Calu3 (cell line): ENCODE measurements at regions not wholly inside any gene's neighbourhood (a gene's known extent, or its start where the extent isn't known, plus 50 kb on each side); places are given as distances from the start of the nearest gene placed in this dataset.

ENCODE experiments used
- BruUV-seq: library from RNA; stranded (reverse); fragments of 400-500 nt; replicated peaks from 2 replicates; lab custom pipeline; 2021; lab: Mats Ljungman, UMichigan
- CTCF ChIA-PET: fragments of 300-600 bp; sonication (Branson Sonifier 250); formaldehyde crosslinking; loops from one replicate; lab custom pipeline; 2022; ENCODE audit warnings: antibody characterized with exemption; lab: Charles Lee
- DNase-seq: peaks from one replicate; pipeline ENCODE4 v3.0.0; 2022
- H3K27ac Mint-ChIP-seq: one replicate; pipeline ENCODE4 v1.8.0; 2022; ENCODE audit warnings: mixed read lengths; ENCODE audit not compliant: unreplicated experiment
- H3K27me3 Mint-ChIP-seq: one replicate; pipeline ENCODE4 v1.8.0; 2022; ENCODE audit warnings: mixed read lengths; ENCODE audit not compliant: unreplicated experiment
- H3K36me3 Mint-ChIP-seq: one replicate; pipeline ENCODE4 v1.8.0; 2022; ENCODE audit warnings: mild to moderate bottlenecking, moderate library complexity, mixed read lengths; ENCODE audit not compliant: insufficient read depth, unreplicated experiment
- H3K4me1 Mint-ChIP-seq: one replicate; pipeline ENCODE4 v1.8.0; 2022; ENCODE audit warnings: mild to moderate bottlenecking, low read depth, mixed read lengths; ENCODE audit not compliant: unreplicated experiment
- H3K4me3 Mint-ChIP-seq: one replicate; pipeline ENCODE4 v1.8.0; 2022; ENCODE audit warnings: mild to moderate bottlenecking, low read depth, moderate library complexity, mixed read lengths; ENCODE audit not compliant: unreplicated experiment
- H3K9me3 Mint-ChIP-seq: one replicate; pipeline ENCODE4 v1.8.0; 2022; ENCODE audit warnings: low read depth, mixed read lengths; ENCODE audit not compliant: unreplicated experiment
- intact Hi-C: fragments of 100-400 bp; cut with micrococcal nuclease; formaldehyde crosslinking; loops from one replicate; pipeline ENCODE4 v1.10.0; 2022; ENCODE audit not compliant: unreplicated experiment
- TF ChIP-seq, protein P1 (sequence below): fragments of 200-600 bp; IDR thresholded peaks from one replicate; pipeline ENCODE4 v1.8.0; 2022; ENCODE audit warnings: antibody characterized with exemption; ENCODE audit not compliant: unreplicated experiment

DNA sequence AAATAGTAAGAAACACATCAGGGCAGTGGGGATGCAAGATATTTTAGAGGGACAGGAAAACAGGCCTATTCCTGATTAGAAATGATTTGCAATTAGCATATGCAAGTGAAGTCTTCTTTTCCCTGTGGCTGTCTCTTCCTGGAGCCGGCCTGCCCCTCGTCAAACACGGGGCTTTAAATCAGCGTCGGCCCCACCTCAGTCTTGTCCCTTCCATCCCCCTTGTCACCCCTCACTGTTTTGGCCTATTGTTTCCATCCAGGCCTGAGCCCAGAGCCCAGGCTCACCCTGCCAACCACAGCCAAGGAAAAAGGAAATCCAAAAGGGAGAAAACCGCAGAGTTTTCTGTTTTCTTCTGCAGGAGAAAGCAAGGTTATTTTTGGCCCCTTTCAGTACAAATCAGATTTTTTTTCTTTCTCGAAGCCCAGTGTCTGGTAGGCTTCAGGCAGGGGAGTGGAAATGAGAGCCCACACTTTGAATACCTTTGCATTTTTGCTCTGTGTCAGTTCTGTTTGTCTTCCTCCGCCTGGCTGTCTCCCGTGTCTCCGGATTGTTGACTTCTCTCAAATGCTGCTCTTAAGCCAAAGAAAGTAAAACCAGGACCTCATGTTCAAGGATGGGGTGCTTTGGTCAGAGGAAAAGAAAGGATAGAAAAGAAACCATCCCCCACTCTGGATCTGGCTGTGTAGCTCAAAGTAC lies 399.9 kb upstream of the CDH11 start:
- TF ChIP-seq, protein P1, sequence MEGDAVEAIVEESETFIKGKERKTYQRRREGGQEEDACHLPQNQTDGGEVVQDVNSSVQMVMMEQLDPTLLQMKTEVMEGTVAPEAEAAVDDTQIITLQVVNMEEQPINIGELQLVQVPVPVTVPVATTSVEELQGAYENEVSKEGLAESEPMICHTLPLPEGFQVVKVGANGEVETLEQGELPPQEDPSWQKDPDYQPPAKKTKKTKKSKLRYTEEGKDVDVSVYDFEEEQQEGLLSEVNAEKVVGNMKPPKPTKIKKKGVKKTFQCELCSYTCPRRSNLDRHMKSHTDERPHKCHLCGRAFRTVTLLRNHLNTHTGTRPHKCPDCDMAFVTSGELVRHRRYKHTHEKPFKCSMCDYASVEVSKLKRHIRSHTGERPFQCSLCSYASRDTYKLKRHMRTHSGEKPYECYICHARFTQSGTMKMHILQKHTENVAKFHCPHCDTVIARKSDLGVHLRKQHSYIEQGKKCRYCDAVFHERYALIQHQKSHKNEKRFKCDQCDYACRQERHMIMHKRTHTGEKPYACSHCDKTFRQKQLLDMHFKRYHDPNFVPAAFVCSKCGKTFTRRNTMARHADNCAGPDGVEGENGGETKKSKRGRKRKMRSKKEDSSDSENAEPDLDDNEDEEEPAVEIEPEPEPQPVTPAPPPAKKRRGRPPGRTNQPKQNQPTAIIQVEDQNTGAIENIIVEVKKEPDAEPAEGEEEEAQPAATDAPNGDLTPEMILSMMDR = no peak
- CTCF ChIA-PET = no interaction called here
- Mint-ChIP-seq H3K27me3 (no peaks in the 10 kb centered on the region), H3K27ac (no peak overlapping the region), H3K9me3 (peaks cover 13% of the 10 kb centered on the region), H3K4me1 (no peaks in the 10 kb centered on the region), H3K4me3 (no peak overlapping the region), H3K36me3 (no peaks in the 10 kb centered on the region)
- BruUV-seq = no TSS peak
- intact Hi-C loops = no loop called here
- no peak for DNase-seq

DNA sequence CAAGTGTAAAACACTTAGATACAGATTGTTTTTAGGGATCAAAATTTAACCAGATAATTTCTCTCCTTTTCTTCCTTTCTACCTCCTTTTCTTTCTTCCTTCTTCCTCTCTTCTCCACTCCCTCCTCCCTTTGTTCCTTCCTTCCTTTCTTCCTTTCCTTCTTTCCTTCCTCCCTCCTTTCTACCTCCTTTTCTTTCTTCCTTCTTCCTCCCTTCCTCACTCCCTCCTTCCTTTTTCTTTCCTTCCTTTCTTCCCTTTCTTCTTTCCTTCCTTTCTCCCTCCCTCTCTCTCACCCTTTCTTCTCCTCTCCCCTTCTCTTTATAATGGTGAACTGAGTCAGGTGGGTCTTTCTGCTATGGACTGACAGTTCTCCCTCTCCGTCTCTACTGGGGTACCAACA lies 397.5 kb upstream of the CDH11 start:
- no peak overlapping the region for H3K27ac Mint-ChIP-seq

DNA sequence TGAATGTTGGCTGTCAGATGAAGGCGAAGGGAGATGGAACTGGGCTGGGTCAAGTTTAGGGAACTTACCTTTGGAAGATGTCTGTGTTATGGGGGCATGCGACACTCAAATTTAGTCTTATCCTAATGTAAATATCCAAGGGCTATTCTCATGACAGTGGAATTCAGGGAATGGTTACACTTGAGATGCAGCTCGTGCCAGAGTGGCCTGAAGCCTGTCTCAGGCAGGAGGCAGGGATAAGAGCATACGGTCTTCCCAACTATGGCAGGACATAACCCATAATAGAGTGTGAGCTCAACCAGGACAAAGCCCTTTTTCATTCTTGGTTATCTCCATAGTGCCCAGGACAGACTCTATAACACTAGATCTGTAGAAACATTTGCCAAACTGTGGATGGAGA lies 393.3 kb upstream of the CDH11 start:
- intact Hi-C loops = no loop called here
- TF ChIP-seq, protein P1 = no peak
- Mint-ChIP-seq H3K4me3 (no peak overlapping the region), H3K27ac (no peak overlapping the region), H3K36me3 (no peaks in the 10 kb centered on the region), H3K4me1 (no peaks in the 10 kb centered on the region), H3K9me3 (peaks cover 16% of the 10 kb centered on the region), H3K27me3 (no peaks in the 10 kb centered on the region)
- BruUV-seq = no TSS peak
- CTCF ChIA-PET = no interaction called here
- no peak for DNase-seq

More for the DNA sequence above, 397.5 kb upstream of the CDH11 start:
- CTCF ChIA-PET = no interaction called here
- BruUV-seq = no TSS peak
- Mint-ChIP-seq H3K9me3 (peaks cover 19% of the 10 kb centered on the region), H3K4me1 (no peaks in the 10 kb centered on the region), H3K27me3 (no peaks in the 10 kb centered on the region), H3K4me3 (no peak overlapping the region), H3K36me3 (no peaks in the 10 kb centered on the region)
- intact Hi-C loops = no loop called here
- TF ChIP-seq, protein P1 = no peak
- no peak for DNase-seq

DNA sequence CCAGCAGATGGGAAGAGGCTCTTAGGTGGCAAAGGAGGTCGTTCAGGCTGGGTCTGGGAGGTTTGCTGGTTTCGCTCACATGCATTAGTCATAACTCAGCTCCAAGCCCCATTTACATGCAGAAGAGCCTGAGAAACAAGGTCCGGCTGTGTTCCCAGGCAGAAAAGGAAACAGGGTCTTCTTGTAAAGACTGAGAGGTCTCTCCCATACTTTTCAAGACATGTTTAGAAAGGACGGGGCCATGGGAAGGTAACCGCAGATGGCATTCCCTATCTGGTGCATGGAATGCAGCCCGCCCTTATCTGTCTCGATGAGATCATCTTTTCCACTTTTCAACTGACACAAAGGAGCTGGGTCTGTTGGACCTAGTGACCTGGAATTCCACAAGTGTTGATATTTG lies 389.0 kb upstream of the CDH11 start:
- peaks cover 26% of the 10 kb centered on the region for H3K9me3 Mint-ChIP-seq
- intact Hi-C loops = no loop called here
- BruUV-seq = no TSS peak
- H3K4me3 Mint-ChIP-seq = no peak overlapping the region
- no peaks in the 10 kb centered on the region for H3K36me3 Mint-ChIP-seq
- TF ChIP-seq, protein P1 = no peak
- DNase-seq = no peak
- CTCF ChIA-PET = no interaction called here
- no peaks in the 10 kb centered on the region for H3K27me3 Mint-ChIP-seq
- no peaks in the 10 kb centered on the region for H3K4me1 Mint-ChIP-seq
- no peak overlapping the region for H3K27ac Mint-ChIP-seq
